GM12878 (cell line): ENCODE measurements at regions not wholly inside any gene's neighbourhood (a gene's known extent, or its start where the extent isn't known, plus 50 kb on each side); places are given as distances from the start of the nearest gene placed in this dataset.

Source experiments
- ATAC-seq: fragments of 200-7000 bp; cut with Tn5 transposase; 3 replicates; pipeline ENCODE4 v1.9.1; 2020; ENCODE audit warnings: mild to moderate bottlenecking, moderate library complexity
- BruUV-seq: library from RNA; stranded (reverse); fragments of 400-500 nt; replicated peaks from 2 replicates; lab custom pipeline; 2021; lab: Mats Ljungman, UMichigan
- CTCF ChIA-PET: fragments of 300-600 bp; sonication (Branson Sonifier 250); formaldehyde crosslinking; extraction: SDS; loops from one replicate; lab custom pipeline; 2021; ENCODE audit warnings: inconsistent platforms; lab: Yijun Ruan, JAX
- POLR2A ChIA-PET: fragments of 350-600 bp; formaldehyde crosslinking; extraction: SDS; loops from one replicate; lab custom pipeline; 2021; ENCODE audit warnings: inconsistent platforms; lab: Charles Lee
- RAD21 ChIA-PET: fragments of 300-600 bp; sonication (Branson Sonifier 250); formaldehyde crosslinking; loops from one replicate; lab custom pipeline; 2023; ENCODE audit warnings: antibody characterized with exemption; ENCODE audit not compliant: unreplicated experiment; lab: Charles Lee
- SMC1A ChIA-PET: fragments of 300-600 bp; sonication (Branson Sonifier 250); formaldehyde crosslinking; loops from one replicate; lab custom pipeline; 2023; ENCODE audit not compliant: unreplicated experiment, uncharacterized antibody; lab: Charles Lee
- DNase-seq: peaks from one replicate; pipeline ENCODE4 v3.0.0-alpha.2; 2011; ENCODE audit warnings: low read depth, low spot score
- FAIRE-seq: peaks from 3 replicates; lab custom pipeline; 2011; peaks lifted over from hg19 to GRCh38; lab: Jason Lieb, UNC
- H2AFZ ChIP-seq: 2 replicates; pipeline ENCODE4 v1.6.0; 2011; ENCODE audit warnings: low read depth, low read length, control low read depth; ENCODE audit not compliant: control insufficient read depth
- H3K27ac ChIP-seq: 2 replicates; pipeline ENCODE4 v1.5.1; 2011; ENCODE audit warnings: control low read depth; ENCODE audit not compliant: control insufficient read depth, insufficient read depth
- H3K27me3 ChIP-seq, 2 experiments: replicated peaks in 1 of 2; 2 replicates each; pipeline versions ENCODE4 v1.6.0 to v1.6.1; 2011; ENCODE audit warnings: low read length in 1 of 2; ENCODE audit not compliant: control insufficient read depth in 2 of 2, insufficient read depth in 2 of 2
- H3K36me3 ChIP-seq, 2 experiments: 2 replicates each; pipeline ENCODE4 v1.5.1; 2011; ENCODE audit warnings: low read length in 1 of 2; ENCODE audit not compliant: control insufficient read depth in 2 of 2, insufficient read depth in 2 of 2
- H3K4me1 ChIP-seq: 2 replicates; pipeline ENCODE4 v1.6.1; 2011; ENCODE audit warnings: mild to moderate bottlenecking, low read length, moderate library complexity, mixed read lengths; ENCODE audit not compliant: control insufficient read depth, insufficient read depth
- H3K4me2 ChIP-seq: 2 replicates; pipeline ENCODE4 v1.6.0; 2011; ENCODE audit warnings: control low read depth; ENCODE audit not compliant: control insufficient read depth, insufficient read depth
- H3K4me3 ChIP-seq: fragments of 200-600 bp; sonication (generic); 2 replicates; pipeline ENCODE4 v1.5.1; 2016
- H3K79me2 ChIP-seq: 2 replicates; pipeline ENCODE4 v1.6.0; 2011; ENCODE audit warnings: low read length; ENCODE audit not compliant: control insufficient read depth, insufficient read depth
- H3K9ac ChIP-seq: 2 replicates; pipeline ENCODE4 v1.8.0; 2011; ENCODE audit warnings: low read length, control low read depth, mixed read lengths; ENCODE audit not compliant: control insufficient read depth, insufficient read depth
- H3K9me3 ChIP-seq: replicated peaks from 3 replicates; pipeline ENCODE4 v1.5.1; 2011; ENCODE audit warnings: mild to moderate bottlenecking, low read length; ENCODE audit not compliant: control insufficient read depth, insufficient read depth
- H4K20me1 ChIP-seq: 2 replicates; pipeline ENCODE4 v1.6.0; 2011; ENCODE audit not compliant: control insufficient read depth, insufficient read depth
- BCL11A ChIP-seq: IDR thresholded peaks from 2 replicates; pipeline ENCODE4 v1.6.1; 2011; ENCODE audit warnings: low read depth, low read length
- BRCA1 ChIP-seq: IDR thresholded peaks from 2 replicates; pipeline ENCODE4 v1.6.1; 2011; ENCODE audit warnings: low read depth, low read length, improper control_type of control experiment
- CBFB ChIP-seq: IDR thresholded peaks from 2 replicates; pipeline ENCODE4 v1.6.1; 2016; ENCODE audit warnings: antibody characterized with exemption, low read depth
- CEBPB ChIP-seq, 2 experiments: fragments of 150-350 bp in 1 of 2; IDR thresholded peaks; 2 replicates each; pipeline ENCODE4 v1.6.1; 2012 to 2014; ENCODE audit warnings: low read depth in 2 of 2, low read length in 2 of 2, borderline replicate concordance in 1 of 2, inconsistent platforms in 1 of 2
- HDAC6 ChIP-seq: fragments of 200-600 bp; sonication (generic); IDR thresholded peaks from one replicate; pipeline ENCODE4 v1.8.0; 2017; ENCODE audit warnings: antibody characterized with exemption; ENCODE audit not compliant: unreplicated experiment
- IRF3 ChIP-seq: fragments of 450-650 bp; IDR thresholded peaks from 2 replicates; pipeline ENCODE4 v1.6.1; 2014; ENCODE audit warnings: mild to moderate bottlenecking
- NR2C2 ChIP-seq: IDR thresholded peaks from 2 replicates; pipeline ENCODE4 v1.6.1; 2011; ENCODE audit warnings: borderline replicate concordance, low read depth; ENCODE audit not compliant: control insufficient read depth, insufficient read length
- NRF1 ChIP-seq: conservative IDR thresholded peaks from 2 replicates; pipeline ENCODE4 v1.6.1; 2011; ENCODE audit warnings: mild to moderate bottlenecking, low read depth, low read length, improper control_type of control experiment
- PAX5 ChIP-seq: IDR thresholded peaks from 2 replicates; pipeline ENCODE4 v1.6.1; 2011; ENCODE audit warnings: low read depth, low read length, borderline replicate concordance
- POLR2AphosphoS2 ChIP-seq: IDR thresholded peaks from 2 replicates; pipeline ENCODE4 v1.6.1; 2011; ENCODE audit warnings: low read depth, mild to moderate bottlenecking, low read length, improper control_type of control experiment, moderate library complexity
- REST ChIP-seq: IDR thresholded peaks from 2 replicates; pipeline ENCODE4 v1.6.1; 2012; ENCODE audit warnings: mild to moderate bottlenecking, low read depth, low read length
- SIN3A ChIP-seq: IDR thresholded peaks from 2 replicates; pipeline ENCODE4 v1.6.1; 2012; ENCODE audit warnings: low read depth, low read length, improper control_type of control experiment
- TARDBP ChIP-seq: IDR thresholded peaks from 2 replicates; pipeline ENCODE4 v1.6.1; 2016; ENCODE audit warnings: borderline replicate concordance
- ZBTB33 ChIP-seq: fragments of 450-650 bp; IDR thresholded peaks from 2 replicates; pipeline ENCODE4 v1.6.1; 2017; ENCODE audit warnings: mild to moderate bottlenecking
- WGBS: methylation state at CpG from one replicate; pipeline ENCODE4 v1.1.6; 2016; ENCODE audit warnings: low lambda C conversion rate; ENCODE audit not compliant: insufficient replicate concordance, insufficient coverage; ENCODE audit errors: missing lambda C conversion rate; 5-methylcytosine and 5-hydroxymethylcytosine counted together
- in situ Hi-C: fragments of 300-500 bp; cut with MboI; formaldehyde crosslinking; loops from 9 replicates; pipeline ENCODE4 v1.14.3; 2018; ENCODE audit warnings: mixed read lengths
- intact Hi-C: fragments of 100-400 bp; cut with micrococcal nuclease; formaldehyde crosslinking; loops from one replicate; pipeline ENCODE4 v1.14.2; 2022; ENCODE audit not compliant: unreplicated experiment

- BruUV-seq: no TSS peak
- SMC1A ChIA-PET: interaction anchor here (0.6 kb wide), 1 partner anchor 63 kb away, joined by 4 read pairs; no protein-coding TSS in a partner anchor
Observed at GRCh38 chr18:61031626-61032025, 301.6 kb upstream of the CDH20 start.

More at GRCh38 chr18:61031626-61032025, 301.6 kb upstream of the CDH20 start:
- H3K27ac ChIP-seq: no peak overlapping the region
- in situ Hi-C loops: no loop called here
- RAD21 ChIA-PET: no interaction called here
- H3K9me3 ChIP-seq: no peaks in the 10 kb centered on the region
- no peaks in the 10 kb centered on the region for H3K27me3 ChIP-seq
- H3K4me2 ChIP-seq: no peak overlapping the region
- POLR2A ChIA-PET: no interaction called here
- no peak overlapping the region for H3K9ac ChIP-seq
- no peak overlapping the region for H2AFZ ChIP-seq
- H3K36me3 ChIP-seq: no peaks in the 10 kb centered on the region
- H4K20me1 ChIP-seq: no peaks in the 10 kb centered on the region
- 28% methylated on average over 2 of the region's 2 CpGs for WGBS
- ATAC-seq: no peak
- FAIRE-seq: no peak
- CTCF ChIA-PET: no interaction called here
- H3K4me3 ChIP-seq: no peak overlapping the region
- H3K79me2 ChIP-seq: no peaks in the 10 kb centered on the region
- intact Hi-C loops: no loop called here
- TF ChIP-seq CBFB (no peak), BRCA1 (no peak), CEBPB (IDR thresholded peaks at IDR 0.05; ENCODE audit: borderline replicate concordance in 1 of 2, low read depth in 2 of 2, low read length in 2 of 2) (no peak), POLR2AphosphoS2 (no peak), ZBTB33 (no peak), NRF1 (no peak), NR2C2 (no peak), HDAC6 (no peak), BCL11A (no peak), SIN3A (no peak), IRF3 (no peak), REST (no peak), TARDBP (no peak), PAX5 (no peak)
- no peak for DNase-seq
- H3K4me1 ChIP-seq: no peaks in the 10 kb centered on the region
